ENCODE measurements at regions not wholly inside any gene's neighbourhood (a gene's known extent, or its start where the extent isn't known, plus 50 kb on each side); places are given as distances from the start of the nearest gene placed in this dataset.

DNA sequence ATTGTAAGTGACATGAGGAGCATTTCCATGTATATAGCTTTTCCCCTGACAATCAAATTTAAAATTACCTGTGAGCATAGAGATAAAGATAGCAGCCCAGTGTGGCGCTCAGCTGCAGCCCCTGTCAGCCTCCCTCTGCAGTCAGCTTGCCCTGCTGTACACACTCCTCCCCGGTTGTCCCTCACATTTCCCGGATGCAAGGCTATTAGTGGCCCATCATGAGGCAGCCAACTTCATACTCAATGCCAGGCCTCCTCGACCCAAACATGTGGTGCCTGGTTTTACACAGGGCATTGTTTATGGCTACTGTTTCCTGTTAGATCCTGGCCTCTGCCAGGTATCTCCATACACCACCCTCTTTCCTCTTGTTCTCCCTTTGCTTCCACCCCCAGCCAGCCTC is 116.1 kb upstream of the SH3BP4 start:
- no peak overlapping the region for H3K27ac ChIP-seq (ENCODE audit: extremely low read depth, low read depth, low read length)
- peaks cover 10% of the 10 kb centered on the region for H3K4me1 ChIP-seq (ENCODE audit: control insufficient read depth, insufficient read depth, low read length)
- CTCF ChIA-PET, result no interaction called here
- POLR2A ChIA-PET, result no interaction called here
- TF ChIP-seq ZNF510 (tag by site-specific recombination; IDR thresholded peaks at IDR 0.05; ENCODE audit: insufficient replicate concordance), result no peak
- no peak for TF ChIP-seq ZNF223 (tag by site-specific recombination; IDR thresholded peaks at IDR 0.05)
- TF ChIP-seq, protein P1, sequence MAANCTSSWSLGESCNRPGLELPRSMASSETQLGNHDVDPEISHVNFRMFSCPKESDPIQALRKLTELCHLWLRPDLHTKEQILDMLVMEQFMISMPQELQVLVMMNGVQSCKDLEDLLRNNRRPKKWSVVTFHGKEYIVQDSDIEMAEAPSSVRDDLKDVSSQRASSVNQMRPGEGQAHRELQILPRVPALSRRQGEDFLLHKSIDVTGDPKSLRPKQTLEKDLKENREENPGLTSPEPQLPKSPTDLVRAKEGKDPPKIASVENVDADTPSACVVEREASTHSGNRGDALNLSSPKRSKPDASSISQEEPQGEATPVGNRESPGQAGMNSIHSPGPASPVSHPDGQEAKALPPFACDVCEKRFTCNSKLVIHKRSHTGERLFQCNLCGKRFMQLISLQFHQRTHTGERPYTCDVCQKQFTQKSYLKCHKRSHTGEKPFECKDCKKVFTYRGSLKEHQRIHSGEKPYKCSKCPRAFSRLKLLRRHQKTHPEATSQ (tag by site-specific recombination; IDR thresholded peaks at IDR 0.05), result no peak
- H3K36me3 ChIP-seq (ENCODE audit: control insufficient read depth in 2 of 2, insufficient read depth in 1 of 2, low read length in 2 of 2), result peaks cover 0 to 3% of the 10 kb centered on the region in 2 experiments; a peak in 1 of 3 replicates
- no peaks in the 10 kb centered on the region for H3K9me3 ChIP-seq (ENCODE audit: control insufficient read depth, insufficient read depth, low read depth, low read length)
- no peak overlapping the region for H3K4me3 ChIP-seq (ENCODE audit: low read depth, low read length)

DNA sequence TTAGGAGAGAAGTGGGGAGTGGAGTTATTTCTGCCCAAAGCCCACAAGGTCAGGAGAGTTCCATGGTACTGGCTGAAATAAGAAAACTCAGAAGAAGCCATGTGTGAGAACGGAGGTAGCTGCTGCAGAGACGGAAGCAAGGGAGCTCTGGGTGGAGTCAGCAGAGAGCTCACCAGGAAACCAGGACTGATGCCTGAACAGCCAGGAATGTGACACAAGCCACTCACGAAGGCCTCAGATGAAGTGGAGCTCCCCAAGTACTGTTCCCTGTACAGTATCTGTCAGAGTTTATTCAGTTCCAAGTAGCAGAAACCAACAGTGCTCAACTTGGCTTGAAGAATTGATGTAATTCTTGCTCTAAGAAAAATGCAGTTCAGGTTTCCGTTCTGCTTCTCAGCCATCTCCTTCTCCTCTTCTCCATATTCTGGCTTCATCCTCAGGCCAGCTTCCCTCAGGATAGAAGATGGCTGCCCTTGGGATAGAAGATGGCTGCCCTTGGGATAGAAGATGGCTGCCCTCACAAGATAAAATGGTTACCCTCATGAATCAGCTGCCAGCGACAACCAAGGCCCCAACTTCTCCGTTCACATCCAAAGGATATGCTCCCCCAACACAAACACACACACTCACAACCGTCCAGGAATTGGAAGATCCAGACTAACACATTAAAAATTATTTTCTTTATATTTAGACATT is 117.4 kb upstream of the SH3BP4 start:
- no peak overlapping the region for H3K4me3 ChIP-seq (ENCODE audit: low read depth, low read length)
- H3K36me3 ChIP-seq (ENCODE audit: control insufficient read depth in 2 of 2, insufficient read depth in 1 of 2, low read length in 2 of 2), result peaks cover 0 to 3% of the 10 kb centered on the region in 2 experiments; a peak in 1 of 3 replicates
- no peak for TF ChIP-seq ZNF544 (tag by site-specific recombination; IDR thresholded peaks at IDR 0.05)
- no peak for TF ChIP-seq ZNF521 (tag by site-specific recombination; IDR thresholded peaks at IDR 0.05)
- TF ChIP-seq RBAK (tag by site-specific recombination; IDR thresholded peaks at IDR 0.05), result no peak
- no peak for TF ChIP-seq ZNF16 (tag by site-specific recombination; IDR thresholded peaks at IDR 0.05; ENCODE audit: low read depth)
- no peak for TF ChIP-seq KLF1 (tag by site-specific recombination; IDR thresholded peaks at IDR 0.05)
- TF ChIP-seq ZNF2 (tag by site-specific recombination; IDR thresholded peaks at IDR 0.05), result no peak
- no peak for TF ChIP-seq SALL2 (tag by site-specific recombination; IDR thresholded peaks at IDR 0.05; ENCODE audit: borderline replicate concordance)
- no peak for TF ChIP-seq ZNF350 (tag by site-specific recombination; IDR thresholded peaks at IDR 0.05)
- no peak for TF ChIP-seq ZNF223 (tag by site-specific recombination; IDR thresholded peaks at IDR 0.05)
- no peak for TF ChIP-seq ZFP3 (tag by site-specific recombination; IDR thresholded peaks at IDR 0.05; ENCODE audit: low read depth)
- no peak for TF ChIP-seq ZNF214 (tag by site-specific recombination; IDR thresholded peaks at IDR 0.05; ENCODE audit: borderline replicate concordance)
- TF ChIP-seq, protein P2, sequence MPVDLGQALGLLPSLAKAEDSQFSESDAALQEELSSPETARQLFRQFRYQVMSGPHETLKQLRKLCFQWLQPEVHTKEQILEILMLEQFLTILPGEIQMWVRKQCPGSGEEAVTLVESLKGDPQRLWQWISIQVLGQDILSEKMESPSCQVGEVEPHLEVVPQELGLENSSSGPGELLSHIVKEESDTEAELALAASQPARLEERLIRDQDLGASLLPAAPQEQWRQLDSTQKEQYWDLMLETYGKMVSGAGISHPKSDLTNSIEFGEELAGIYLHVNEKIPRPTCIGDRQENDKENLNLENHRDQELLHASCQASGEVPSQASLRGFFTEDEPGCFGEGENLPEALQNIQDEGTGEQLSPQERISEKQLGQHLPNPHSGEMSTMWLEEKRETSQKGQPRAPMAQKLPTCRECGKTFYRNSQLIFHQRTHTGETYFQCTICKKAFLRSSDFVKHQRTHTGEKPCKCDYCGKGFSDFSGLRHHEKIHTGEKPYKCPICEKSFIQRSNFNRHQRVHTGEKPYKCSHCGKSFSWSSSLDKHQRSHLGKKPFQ (tag by site-specific recombination; IDR thresholded peaks at IDR 0.05), result no peak
- TF ChIP-seq ZNF777 (tag by site-specific recombination; IDR thresholded peaks at IDR 0.05; ENCODE audit: borderline replicate concordance), result no peak
- TF ChIP-seq, protein P3, sequence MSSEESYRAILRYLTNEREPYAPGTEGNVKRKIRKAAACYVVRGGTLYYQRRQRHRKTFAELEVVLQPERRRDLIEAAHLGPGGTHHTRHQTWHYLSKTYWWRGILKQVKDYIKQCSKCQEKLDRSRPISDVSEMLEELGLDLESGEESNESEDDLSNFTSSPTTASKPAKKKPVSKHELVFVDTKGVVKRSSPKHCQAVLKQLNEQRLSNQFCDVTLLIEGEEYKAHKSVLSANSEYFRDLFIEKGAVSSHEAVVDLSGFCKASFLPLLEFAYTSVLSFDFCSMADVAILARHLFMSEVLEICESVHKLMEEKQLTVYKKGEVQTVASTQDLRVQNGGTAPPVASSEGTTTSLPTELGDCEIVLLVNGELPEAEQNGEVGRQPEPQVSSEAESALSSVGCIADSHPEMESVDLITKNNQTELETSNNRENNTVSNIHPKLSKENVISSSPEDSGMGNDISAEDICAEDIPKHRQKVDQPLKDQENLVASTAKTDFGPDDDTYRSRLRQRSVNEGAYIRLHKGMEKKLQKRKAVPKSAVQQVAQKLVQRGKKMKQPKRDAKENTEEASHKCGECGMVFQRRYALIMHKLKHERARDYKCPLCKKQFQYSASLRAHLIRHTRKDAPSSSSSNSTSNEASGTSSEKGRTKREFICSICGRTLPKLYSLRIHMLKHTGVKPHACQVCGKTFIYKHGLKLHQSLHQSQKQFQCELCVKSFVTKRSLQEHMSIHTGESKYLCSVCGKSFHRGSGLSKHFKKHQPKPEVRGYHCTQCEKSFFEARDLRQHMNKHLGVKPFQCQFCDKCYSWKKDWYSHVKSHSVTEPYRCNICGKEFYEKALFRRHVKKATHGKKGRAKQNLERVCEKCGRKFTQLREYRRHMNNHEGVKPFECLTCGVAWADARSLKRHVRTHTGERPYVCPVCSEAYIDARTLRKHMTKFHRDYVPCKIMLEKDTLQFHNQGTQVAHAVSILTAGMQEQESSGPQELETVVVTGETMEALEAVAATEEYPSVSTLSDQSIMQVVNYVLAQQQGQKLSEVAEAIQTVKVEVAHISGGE (tag by site-specific recombination; conservative IDR thresholded peaks at IDR 0.05; ENCODE audit: low read depth), result no peak
- TF ChIP-seq OVOL3 (tag by site-specific recombination; IDR thresholded peaks at IDR 0.05), result no peak
- TF ChIP-seq ZNF266 (tag by site-specific recombination; IDR thresholded peaks at IDR 0.05; ENCODE audit: low read depth), result no peak
- no peak for TF ChIP-seq ZNF654 (tag by site-specific recombination; IDR thresholded peaks at IDR 0.05; ENCODE audit: low read depth)
- H3K9me3 ChIP-seq (ENCODE audit: control insufficient read depth, insufficient read depth, low read depth, low read length), result no peaks in the 10 kb centered on the region
- POLR2A ChIA-PET, result no interaction called here
- no peak overlapping the region for H3K27ac ChIP-seq (ENCODE audit: extremely low read depth, low read depth, low read length)
- CTCF ChIA-PET, result no interaction called here
- H3K4me1 ChIP-seq (ENCODE audit: control insufficient read depth, insufficient read depth, low read length), result no peaks in the 10 kb centered on the region

Measured in HEK293 (cell line).